ENCODE measurements at regions not wholly inside any gene's neighbourhood (a gene's known extent, or its start where the extent isn't known, plus 50 kb on each side); places are given as distances from the start of the nearest gene placed in this dataset.

DNA sequence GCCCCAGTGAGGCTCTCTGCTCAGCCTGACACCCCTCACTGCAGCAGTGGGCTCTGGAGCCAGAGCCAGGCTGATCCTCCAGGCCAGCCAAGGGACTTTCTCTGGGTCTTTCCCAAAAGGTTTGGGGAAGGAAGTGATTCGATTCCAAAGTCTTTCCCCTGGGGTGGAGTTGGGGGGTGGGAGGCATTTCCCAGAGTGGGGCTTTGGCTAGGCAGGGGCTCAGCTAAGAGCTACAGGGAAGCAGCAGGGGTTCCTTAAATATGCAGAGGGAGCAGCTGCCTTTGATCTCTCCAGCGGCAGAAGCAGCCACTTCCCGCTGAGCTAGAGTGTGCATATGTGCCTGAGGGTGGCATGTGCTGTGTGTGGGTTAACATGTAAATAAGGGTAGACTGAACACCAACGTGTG lies 192.9 kb downstream of the INSC start:
- peak; percentile 49; the same call in 1 of the 2 replicates for TF ChIP-seq POLR2AphosphoS5 (IDR thresholded peaks at IDR 0.05; ENCODE audit: borderline replicate concordance, low read depth, low read length)
- no peak for TF ChIP-seq EZH2 (IDR thresholded peaks at IDR 0.05)

Data from SK-N-MC (cell line).